Tibial nerve (tissue), 4 donors: ENCODE measurements at regions not wholly inside any gene's neighbourhood (a gene's known extent, or its start where the extent isn't known, plus 50 kb on each side); places are given as distances from the start of the nearest gene placed in this dataset.

ENCODE experiments used
- CTCF ChIP-seq, 5 experiments: fragments of 200-600 bp in 3 of 5; fragments of 450-650 bp in 2 of 5; sonication (generic) in 3 of 5; IDR thresholded peaks; one replicate each; pipeline ENCODE4 v1.5.1; 2016 to 2019; ENCODE audit warnings: antibody characterized with exemption in 5 of 5, mild to moderate bottlenecking in 3 of 5, moderate library complexity in 2 of 5
- EP300 ChIP-seq, 2 donors: sonication (generic); formaldehyde crosslinking; IDR thresholded peaks; one replicate each; pipeline ENCODE4 v1.6.1; 2017; ENCODE audit warnings: antibody characterized with exemption in 2 of 2, mild to moderate bottlenecking in 1 of 2

GRCh38 chr15:37819191-37819590 lies 115.2 kb upstream of the TMCO5A start:
- TF ChIP-seq EP300 (IDR thresholded peaks at IDR 0.05) = no peak
- TF ChIP-seq CTCF (IDR thresholded peaks at IDR 0.05) = no peak
